ENCODE measurements at regions not wholly inside any gene's neighbourhood (a gene's known extent, or its start where the extent isn't known, plus 50 kb on each side); places are given as distances from the start of the nearest gene placed in this dataset.

DNA sequence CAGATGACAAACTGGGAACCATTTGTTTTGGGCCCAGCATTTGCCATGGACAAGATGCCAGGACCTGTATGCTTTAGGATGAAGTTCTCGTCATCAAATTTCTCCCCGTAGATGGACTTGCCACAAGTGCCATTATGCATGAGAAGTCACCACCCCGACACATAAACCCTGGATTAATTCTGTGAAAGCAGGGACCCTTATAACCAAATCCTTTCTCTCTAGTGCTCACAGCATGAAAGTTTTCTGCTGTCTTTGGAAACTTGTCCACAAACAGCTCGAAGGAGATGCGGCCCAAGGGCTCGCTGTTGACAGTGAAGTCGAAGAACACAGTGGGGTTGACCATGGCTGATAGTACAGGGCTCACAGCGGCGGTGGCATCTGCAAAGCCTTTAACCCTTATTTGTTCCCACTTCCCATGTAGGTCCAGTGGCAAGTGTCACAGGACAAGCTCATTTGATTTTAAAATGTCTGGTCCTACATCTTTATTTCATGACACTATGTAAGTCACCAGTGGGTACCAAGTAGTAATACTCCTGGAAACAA is 75.2 kb upstream of the MIR17HG start:
- H3K4me2 ChIP-seq = no peak overlapping the region

DNA sequence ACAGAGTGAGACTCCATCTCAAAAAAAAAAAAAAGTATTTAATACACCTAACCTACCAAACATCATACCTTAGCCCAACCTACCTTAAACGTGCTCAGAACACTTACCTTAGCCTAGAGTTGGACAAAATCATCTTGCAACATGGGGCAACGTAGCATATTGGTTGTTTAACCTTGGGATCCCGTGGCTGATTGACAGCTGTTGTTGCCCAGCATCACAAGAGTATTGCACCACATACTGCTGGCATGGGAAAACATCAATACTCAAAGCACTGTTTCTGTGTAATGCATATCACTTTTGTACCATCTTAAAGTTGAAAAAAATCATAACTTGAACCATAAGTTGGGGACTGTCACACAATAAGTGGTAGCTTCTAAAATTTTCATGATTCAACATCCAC is 73.8 kb upstream of the MIR17HG start:
- CTCF ChIA-PET = interaction anchor here (0.7 kb wide), 1 partner anchor 16 kb away, joined by 6 read pairs; no protein-coding TSS in a partner anchor

More for the DNA sequence above, 75.2 kb upstream of the MIR17HG start:
- CTCF ChIA-PET = no interaction called here
- ATAC-seq = no peak
- Histone ChIP-seq H3K4me1 (no peaks in the 10 kb centered on the region), H3K4me3 (no peak overlapping the region), H3K27ac (no peak overlapping the region), H3K9me3 (no peaks in the 10 kb centered on the region)
- POLR2A ChIA-PET = no interaction called here
- DNase-seq (ENCODE audit: low read depth in 1 of 2, low spot score in 1 of 2) = no peak
- TF ChIP-seq SMC3 (IDR thresholded peaks at IDR 0.05) = no peak
- FAIRE-seq = no peak
- 33% methylated on average over 9 of the region's 9 CpGs for WGBS (ENCODE audit: missing lambda C conversion rate)

DNA sequence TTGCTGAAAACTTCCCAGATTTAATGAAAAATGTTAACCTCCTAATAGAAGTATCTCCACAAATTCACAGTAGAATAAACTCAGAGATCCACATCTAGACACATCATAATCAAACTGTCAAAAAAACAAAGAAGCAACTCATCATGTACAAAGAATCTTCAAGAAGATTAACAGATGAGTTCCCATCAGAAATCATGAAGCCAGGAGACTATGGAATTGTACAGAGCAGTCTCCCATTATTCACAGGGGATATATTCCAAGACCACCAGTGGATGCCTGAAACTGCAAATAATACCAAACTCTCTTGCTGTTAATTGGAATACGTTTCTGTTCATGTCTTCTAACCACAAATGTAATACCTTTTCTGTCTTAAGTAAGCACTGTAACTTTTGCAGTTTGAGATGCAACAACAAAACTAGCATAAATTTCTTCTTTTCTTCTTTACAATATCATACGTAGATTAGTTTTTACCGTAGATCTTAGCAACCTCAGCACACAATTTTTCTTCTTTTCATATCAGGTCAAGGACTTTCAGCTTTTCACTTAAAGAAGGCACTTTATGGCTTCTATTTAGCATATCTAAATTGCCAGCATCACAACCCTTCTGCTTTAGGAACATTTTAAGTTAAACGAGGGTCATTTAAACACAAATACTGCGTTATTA is 70.3 kb upstream of the MIR17HG start:
- POLR2A ChIA-PET = no interaction called here

More for the DNA sequence above, 73.8 kb upstream of the MIR17HG start:
- WGBS (ENCODE audit: missing lambda C conversion rate) = 7% methylated on average over 3 of the region's 3 CpGs
- TF ChIP-seq TP53 (CRISPR knock-in tag; IDR thresholded peaks at IDR 0.05) (no peak), RARB (CRISPR knock-in tag; IDR thresholded peaks at IDR 0.05) (no peak)
- FAIRE-seq = no peak
- Histone ChIP-seq H3K9me3 (no peaks in the 10 kb centered on the region), H3K4me1 (no peaks in the 10 kb centered on the region), H3K4me2 (no peak overlapping the region), H3K27ac (no peak overlapping the region), H3K4me3 (no peak overlapping the region)
- no peak for ATAC-seq
- DNase-seq (ENCODE audit: low read depth in 1 of 2, low spot score in 1 of 2) = no peak
- POLR2A ChIA-PET = no interaction called here

DNA sequence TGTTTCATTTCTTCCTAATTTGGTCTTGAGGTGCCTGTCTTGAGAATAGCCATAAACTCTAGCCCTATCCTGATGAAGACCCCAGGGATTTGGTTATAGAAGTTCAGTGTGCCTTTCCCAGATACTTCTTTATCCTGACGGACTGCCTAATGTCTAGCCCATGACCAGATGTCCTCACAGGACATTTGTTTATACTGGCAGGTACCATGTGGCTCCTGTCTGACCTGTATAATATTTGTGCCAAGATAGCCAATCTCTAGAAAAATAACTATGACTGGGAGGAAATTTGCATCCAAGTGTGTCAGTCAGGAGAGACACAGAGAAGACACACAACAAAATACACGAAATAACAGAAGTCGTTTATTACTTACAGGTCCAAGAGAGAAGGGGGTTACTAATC is 69.2 kb upstream of the MIR17HG start:
- CTCF ChIA-PET = no interaction called here
- POLR2A ChIA-PET = no interaction called here

More for the DNA sequence above, 70.3 kb upstream of the MIR17HG start:
- no peak overlapping the region for H3K4me3 ChIP-seq
- ATAC-seq = no peak
- no peak for DNase-seq (ENCODE audit: low read depth in 1 of 2, low spot score in 1 of 2)
- 30% methylated on average over 5 of the region's 5 CpGs for WGBS (ENCODE audit: missing lambda C conversion rate)
- H3K9me3 ChIP-seq = no peaks in the 10 kb centered on the region
- CTCF ChIA-PET = no interaction called here
- TF ChIP-seq MYC (IDR thresholded peaks at IDR 0.05; ENCODE audit: borderline replicate concordance, low read length) (no peak), FOSB (CRISPR knock-in tag; IDR thresholded peaks at IDR 0.05) (no peak), CHD4 (IDR thresholded peaks at IDR 0.05; ENCODE audit: borderline replicate concordance) (no peak), BHLHE40 (IDR thresholded peaks at IDR 0.05; ENCODE audit: low read depth, low read length) (no peak), MAZ (IDR thresholded peaks at IDR 0.05; ENCODE audit: borderline replicate concordance, low read depth, low read length) (no peak), HOXA7 (CRISPR knock-in tag; IDR thresholded peaks at IDR 0.05) (no peak), FOSL2 (IDR thresholded peaks at IDR 0.05) (no peak), FOSL2 (CRISPR knock-in tag; IDR thresholded peaks at IDR 0.05) (no peak), ZSCAN20 (CRISPR knock-in tag; IDR thresholded peaks at IDR 0.05) (no peak)
- TF ChIP-seq, protein P1, sequence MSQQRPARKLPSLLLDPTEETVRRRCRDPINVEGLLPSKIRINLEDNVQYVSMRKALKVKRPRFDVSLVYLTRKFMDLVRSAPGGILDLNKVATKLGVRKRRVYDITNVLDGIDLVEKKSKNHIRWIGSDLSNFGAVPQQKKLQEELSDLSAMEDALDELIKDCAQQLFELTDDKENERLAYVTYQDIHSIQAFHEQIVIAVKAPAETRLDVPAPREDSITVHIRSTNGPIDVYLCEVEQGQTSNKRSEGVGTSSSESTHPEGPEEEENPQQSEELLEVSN (IDR thresholded peaks at IDR 0.05; ENCODE audit: borderline replicate concordance, low read depth) = no peak
- H3K4me1 ChIP-seq = no peaks in the 10 kb centered on the region
- H3K27ac ChIP-seq = no peak overlapping the region
- FAIRE-seq = no peak
- H3K4me2 ChIP-seq = no peak overlapping the region

More for the DNA sequence above, 69.2 kb upstream of the MIR17HG start:
- WGBS (ENCODE audit: missing lambda C conversion rate) = 0% methylated on average over 3 of the region's 3 CpGs
- Histone ChIP-seq H3K9me3 (no peaks in the 10 kb centered on the region), H3K4me2 (no peak overlapping the region), H3K4me1 (no peaks in the 10 kb centered on the region), H3K27ac (no peak overlapping the region), H3K4me3 (no peak overlapping the region)
- FAIRE-seq = no peak
- no peak for TF ChIP-seq EP300 (IDR thresholded peaks at IDR 0.05)
- TF ChIP-seq PHF8 (IDR thresholded peaks at IDR 0.05; ENCODE audit: borderline replicate concordance, low read depth) = no peak
- no peak for TF ChIP-seq ZC3H11A (IDR thresholded peaks at IDR 0.05)
- no peak for TF ChIP-seq ZSCAN20 (CRISPR knock-in tag; IDR thresholded peaks at IDR 0.05)
- TF ChIP-seq TFCP2L1 (CRISPR knock-in tag; IDR thresholded peaks at IDR 0.05) = no peak
- TF ChIP-seq EHF (CRISPR knock-in tag; IDR thresholded peaks at IDR 0.05) = no peak
- TF ChIP-seq CBX8 (IDR thresholded peaks at IDR 0.05) = no peak
- no peak for TF ChIP-seq SREBF2 (IDR thresholded peaks at IDR 0.05)
- TF ChIP-seq CEBPB (IDR thresholded peaks at IDR 0.05) = no peak
- no peak for TF ChIP-seq RARB (CRISPR knock-in tag; IDR thresholded peaks at IDR 0.05)
- no peak for TF ChIP-seq RCOR1 (IDR thresholded peaks at IDR 0.05; ENCODE audit: low read depth, low read length)
- no peak for TF ChIP-seq BHLHE40 (IDR thresholded peaks at IDR 0.05; ENCODE audit: low read depth, low read length)
- TF ChIP-seq MAFK (IDR thresholded peaks at IDR 0.05; ENCODE audit: partially characterized antibody) = no peak
- no peak for TF ChIP-seq NPAS2 (CRISPR knock-in tag; IDR thresholded peaks at IDR 0.05; ENCODE audit: borderline replicate concordance)
- TF ChIP-seq SMC3 (IDR thresholded peaks at IDR 0.05) = no peak
- TF ChIP-seq EHMT2 (IDR thresholded peaks at IDR 0.05; ENCODE audit: low read depth) = no peak
- TF ChIP-seq, protein P2, sequence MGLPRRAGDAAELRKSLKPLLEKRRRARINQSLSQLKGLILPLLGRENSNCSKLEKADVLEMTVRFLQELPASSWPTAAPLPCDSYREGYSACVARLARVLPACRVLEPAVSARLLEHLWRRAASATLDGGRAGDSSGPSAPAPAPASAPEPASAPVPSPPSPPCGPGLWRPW (IDR thresholded peaks at IDR 0.05) = no peak
- TF ChIP-seq, protein P3, sequence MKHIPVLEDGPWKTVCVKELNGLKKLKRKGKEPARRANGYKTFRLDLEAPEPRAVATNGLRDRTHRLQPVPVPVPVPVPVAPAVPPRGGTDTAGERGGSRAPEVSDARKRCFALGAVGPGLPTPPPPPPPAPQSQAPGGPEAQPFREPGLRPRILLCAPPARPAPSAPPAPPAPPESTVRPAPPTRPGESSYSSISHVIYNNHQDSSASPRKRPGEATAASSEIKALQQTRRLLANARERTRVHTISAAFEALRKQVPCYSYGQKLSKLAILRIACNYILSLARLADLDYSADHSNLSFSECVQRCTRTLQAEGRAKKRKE (CRISPR knock-in tag; IDR thresholded peaks at IDR 0.05; ENCODE audit: low read depth) = no peak
- TF ChIP-seq, protein P4, sequence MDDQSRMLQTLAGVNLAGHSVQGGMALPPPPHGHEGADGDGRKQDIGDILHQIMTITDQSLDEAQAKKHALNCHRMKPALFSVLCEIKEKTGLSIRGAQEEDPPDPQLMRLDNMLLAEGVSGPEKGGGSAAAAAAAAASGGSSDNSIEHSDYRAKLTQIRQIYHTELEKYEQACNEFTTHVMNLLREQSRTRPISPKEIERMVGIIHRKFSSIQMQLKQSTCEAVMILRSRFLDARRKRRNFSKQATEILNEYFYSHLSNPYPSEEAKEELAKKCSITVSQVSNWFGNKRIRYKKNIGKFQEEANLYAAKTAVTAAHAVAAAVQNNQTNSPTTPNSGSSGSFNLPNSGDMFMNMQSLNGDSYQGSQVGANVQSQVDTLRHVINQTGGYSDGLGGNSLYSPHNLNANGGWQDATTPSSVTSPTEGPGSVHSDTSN (IDR thresholded peaks at IDR 0.05) = no peak
- ATAC-seq = no peak
- DNase-seq (ENCODE audit: low read depth in 1 of 2, low spot score in 1 of 2) = no peak
